ENCODE measurements at regions not wholly inside any gene's neighbourhood (a gene's known extent, or its start where the extent isn't known, plus 50 kb on each side); places are given as distances from the start of the nearest gene placed in this dataset.

GRCh38 chr4:26161030-26161824, 159.6 kb upstream of the RBPJ start:
- DNase-seq (ENCODE audit: low read depth) = no peak
- H3K4me3 ChIP-seq (ENCODE audit: low read depth, low read length) = no peak overlapping the region
- no peaks in the 10 kb centered on the region for H3K36me3 ChIP-seq (ENCODE audit: control insufficient read depth, insufficient read depth, low read length)
- no peaks in the 10 kb centered on the region for H3K27me3 ChIP-seq (ENCODE audit: control insufficient read depth, insufficient read depth, low read length)
- no peak for TF ChIP-seq CTCF (IDR thresholded peaks at IDR 0.05; ENCODE audit: insufficient read depth, low read length, poor library complexity, severe bottlenecking)

GRCh38 chr4:26162101-26162500, 158.7 kb upstream of the RBPJ start:
- no peak for TF ChIP-seq CTCF (IDR thresholded peaks at IDR 0.05; ENCODE audit: insufficient read depth, low read length, poor library complexity, severe bottlenecking)
- no peak for DNase-seq (ENCODE audit: low read depth)
- Histone ChIP-seq H3K4me3 (ENCODE audit: low read depth, low read length) (no peak overlapping the region), H3K36me3 (ENCODE audit: control insufficient read depth, insufficient read depth, low read length) (no peaks in the 10 kb centered on the region), H3K27me3 (ENCODE audit: control insufficient read depth, insufficient read depth, low read length) (no peaks in the 10 kb centered on the region)

GRCh38 chr4:26163425-26164362, 157.1 kb upstream of the RBPJ start:
- H3K36me3 ChIP-seq (ENCODE audit: control insufficient read depth, insufficient read depth, low read length) = no peaks in the 10 kb centered on the region
- no peak overlapping the region for H3K4me3 ChIP-seq (ENCODE audit: low read depth, low read length)
- no peak for DNase-seq (ENCODE audit: low read depth)
- no peaks in the 10 kb centered on the region for H3K27me3 ChIP-seq (ENCODE audit: control insufficient read depth, insufficient read depth, low read length)
- no peak for TF ChIP-seq CTCF (IDR thresholded peaks at IDR 0.05; ENCODE audit: insufficient read depth, low read length, poor library complexity, severe bottlenecking)

- Histone ChIP-seq H3K27me3 (ENCODE audit: control insufficient read depth, insufficient read depth, low read length) (no peaks in the 10 kb centered on the region), H3K4me3 (ENCODE audit: low read depth, low read length) (no peak overlapping the region), H3K36me3 (ENCODE audit: control insufficient read depth, insufficient read depth, low read length) (no peaks in the 10 kb centered on the region)
- no peak for TF ChIP-seq CTCF (IDR thresholded peaks at IDR 0.05; ENCODE audit: insufficient read depth, low read length, poor library complexity, severe bottlenecking)
- DNase-seq (ENCODE audit: low read depth) = no peak
Measured at GRCh38 chr4:26171501-26171900, 149.3 kb upstream of the RBPJ start.

GRCh38 chr4:26171941-26172340, 148.9 kb upstream of the RBPJ start:
- TF ChIP-seq CTCF (IDR thresholded peaks at IDR 0.05; ENCODE audit: insufficient read depth, low read length, poor library complexity, severe bottlenecking) = no peak
- Histone ChIP-seq H3K27me3 (ENCODE audit: control insufficient read depth, insufficient read depth, low read length) (no peaks in the 10 kb centered on the region), H3K4me3 (ENCODE audit: low read depth, low read length) (no peak overlapping the region), H3K36me3 (ENCODE audit: control insufficient read depth, insufficient read depth, low read length) (no peaks in the 10 kb centered on the region)
- DNase-seq (ENCODE audit: low read depth) = peak; percentile 42
